GM10248 (cell line): ENCODE measurements at regions not wholly inside any gene's neighbourhood (a gene's known extent, or its start where the extent isn't known, plus 50 kb on each side); places are given as distances from the start of the nearest gene placed in this dataset.

ENCODE experiments used
- CTCF ChIA-PET: fragments of 300-600 bp; sonication (Branson Sonifier 250); formaldehyde crosslinking; extraction: SDS; loops from one replicate; lab custom pipeline; 2021; ENCODE audit warnings: antibody characterized with exemption; lab: Yijun Ruan, JAX
- POLR2A ChIA-PET: fragments of 350-650 bp; sonication (Branson Sonifier 250); formaldehyde crosslinking; extraction: SDS; loops from one replicate; lab custom pipeline; 2020; ENCODE audit warnings: antibody characterized with exemption; lab: Yijun Ruan, JAX
- DNase-seq: peaks from one replicate; pipeline ENCODE4 v3.0.0; 2012; ENCODE audit errors: extremely low spot score
- CTCF ChIP-seq: IDR thresholded peaks from 2 replicates; pipeline ENCODE4 v1.5.1; 2012; ENCODE audit warnings: mild to moderate bottlenecking, low read depth; ENCODE audit errors: extremely low read depth, missing control alignments, control extremely low read depth

- ChIA-PET POLR2A (no interaction called here), CTCF (no interaction called here)
- no peak for DNase-seq
- no peak for TF ChIP-seq CTCF
Measured at GRCh38 chr18:73752965-73753364, 394.7 kb downstream of the FBXO15 start.

GRCh38 chr18:73752546-73752945 is 395.1 kb downstream of the FBXO15 start:
- no peak for TF ChIP-seq CTCF
- POLR2A ChIA-PET, result no interaction called here
- CTCF ChIA-PET, result no interaction called here
- no peak for DNase-seq

GRCh38 chr18:73750052-73750451 is 397.6 kb downstream of the FBXO15 start:
- POLR2A ChIA-PET, result no interaction called here
- DNase-seq, result no peak
- no peak for TF ChIP-seq CTCF
- CTCF ChIA-PET, result no interaction called here

- ChIA-PET CTCF (no interaction called here), POLR2A (no interaction called here)
Measured at GRCh38 chr18:73749304-73749703, 398.3 kb downstream of the FBXO15 start.

GRCh38 chr18:73748731-73749130 is 398.9 kb downstream of the FBXO15 start:
- CTCF ChIA-PET, result no interaction called here

More at GRCh38 chr18:73749304-73749703, 398.3 kb downstream of the FBXO15 start:
- no peak for DNase-seq
- no peak for TF ChIP-seq CTCF

GRCh38 chr18:73746101-73746500 is 401.5 kb downstream of the FBXO15 start:
- ChIA-PET POLR2A (no interaction called here), CTCF (interaction anchor here (1.1 kb wide), 1 partner anchor 10 kb away, joined by 3 read pairs; no protein-coding TSS in a partner anchor)
- DNase-seq, result no peak
- no peak for TF ChIP-seq CTCF

More at GRCh38 chr18:73748731-73749130, 398.9 kb downstream of the FBXO15 start:
- no peak for TF ChIP-seq CTCF
- no peak for DNase-seq
- POLR2A ChIA-PET, result no interaction called here
